ENCODE measurements at regions not wholly inside any gene's neighbourhood (a gene's known extent, or its start where the extent isn't known, plus 50 kb on each side); places are given as distances from the start of the nearest gene placed in this dataset.

DNA sequence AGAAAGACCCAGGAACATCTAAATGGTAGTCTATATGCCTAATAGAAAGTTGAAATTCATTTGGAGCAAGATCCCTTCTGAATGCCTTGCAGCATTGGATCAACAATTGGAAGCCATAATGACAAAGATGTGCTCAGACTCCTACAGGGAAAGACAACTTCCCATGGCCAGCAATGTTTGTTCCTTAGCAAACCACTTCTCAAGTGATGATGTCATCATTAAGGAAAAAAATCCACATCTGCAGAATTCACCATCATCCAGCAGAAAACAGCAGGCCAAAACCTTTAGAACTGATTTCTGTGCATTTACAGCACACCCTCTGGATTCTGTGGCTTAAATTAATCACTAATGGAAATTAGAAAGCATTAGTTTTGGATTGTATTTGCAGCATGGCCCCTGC lies 82.4 kb upstream of the ZIC3 start:
- in situ Hi-C loops (cut with MboI; ENCODE audit: low pct_unique_long_range_greater_than_20kb, low sequenced_read_pairs, unreplicated experiment): no loop called here
- no peak for DNase-seq (ENCODE audit: low spot score)

DNA sequence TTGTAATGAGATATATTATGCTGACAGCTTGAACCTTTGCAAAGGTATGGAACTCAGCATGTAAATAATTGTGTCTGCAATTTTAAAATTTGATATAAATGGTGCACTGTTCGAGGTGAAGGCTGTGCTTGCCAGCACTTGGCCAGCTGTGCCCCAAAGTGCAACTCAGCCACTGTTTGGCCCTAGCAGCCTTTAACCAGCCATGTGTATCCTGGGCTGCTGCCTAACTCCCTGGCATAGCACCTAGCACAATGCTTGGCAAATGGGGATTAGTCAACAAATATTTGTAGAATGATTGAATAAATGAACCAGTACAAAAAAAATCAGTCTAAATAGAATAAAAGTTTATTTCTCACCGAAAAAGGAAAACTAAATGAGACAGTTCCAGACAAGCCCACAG lies 83.8 kb upstream of the ZIC3 start:
- TF ChIP-seq, protein P1, sequence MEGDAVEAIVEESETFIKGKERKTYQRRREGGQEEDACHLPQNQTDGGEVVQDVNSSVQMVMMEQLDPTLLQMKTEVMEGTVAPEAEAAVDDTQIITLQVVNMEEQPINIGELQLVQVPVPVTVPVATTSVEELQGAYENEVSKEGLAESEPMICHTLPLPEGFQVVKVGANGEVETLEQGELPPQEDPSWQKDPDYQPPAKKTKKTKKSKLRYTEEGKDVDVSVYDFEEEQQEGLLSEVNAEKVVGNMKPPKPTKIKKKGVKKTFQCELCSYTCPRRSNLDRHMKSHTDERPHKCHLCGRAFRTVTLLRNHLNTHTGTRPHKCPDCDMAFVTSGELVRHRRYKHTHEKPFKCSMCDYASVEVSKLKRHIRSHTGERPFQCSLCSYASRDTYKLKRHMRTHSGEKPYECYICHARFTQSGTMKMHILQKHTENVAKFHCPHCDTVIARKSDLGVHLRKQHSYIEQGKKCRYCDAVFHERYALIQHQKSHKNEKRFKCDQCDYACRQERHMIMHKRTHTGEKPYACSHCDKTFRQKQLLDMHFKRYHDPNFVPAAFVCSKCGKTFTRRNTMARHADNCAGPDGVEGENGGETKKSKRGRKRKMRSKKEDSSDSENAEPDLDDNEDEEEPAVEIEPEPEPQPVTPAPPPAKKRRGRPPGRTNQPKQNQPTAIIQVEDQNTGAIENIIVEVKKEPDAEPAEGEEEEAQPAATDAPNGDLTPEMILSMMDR (IDR thresholded peaks at IDR 0.05; ENCODE audit: extremely low read depth, insufficient read depth, missing control alignments): no peak
- in situ Hi-C loops (cut with MboI; ENCODE audit: low pct_unique_long_range_greater_than_20kb, low sequenced_read_pairs, unreplicated experiment): no loop called here
- DNase-seq (ENCODE audit: low spot score): no peak

More for the DNA sequence above, 82.4 kb upstream of the ZIC3 start:
- TF ChIP-seq, protein P1 (IDR thresholded peaks at IDR 0.05; ENCODE audit: extremely low read depth, insufficient read depth, missing control alignments): no peak

DNA sequence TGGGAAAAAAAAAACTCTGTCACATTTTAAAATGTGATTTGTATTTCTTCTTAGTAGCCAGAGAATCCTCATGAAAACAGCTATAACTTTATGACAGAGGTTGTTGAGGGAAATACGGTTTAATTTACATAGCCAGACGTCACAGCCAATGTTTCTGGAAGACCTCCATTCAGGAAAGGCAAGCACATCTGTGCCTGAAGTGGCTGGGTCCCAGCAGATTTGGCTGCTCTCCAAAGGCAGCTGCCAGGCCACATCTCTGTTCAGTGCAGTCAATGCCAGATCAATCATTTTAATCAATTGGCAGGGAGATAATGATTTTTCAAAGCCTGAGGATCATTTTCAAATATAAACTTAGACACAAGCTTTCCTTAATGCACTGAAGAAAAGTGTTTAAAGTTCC lies 86.5 kb upstream of the ZIC3 start:
- TF ChIP-seq, protein P1 (IDR thresholded peaks at IDR 0.05; ENCODE audit: extremely low read depth, insufficient read depth, missing control alignments): no peak
- in situ Hi-C loops (cut with MboI; ENCODE audit: low pct_unique_long_range_greater_than_20kb, low sequenced_read_pairs, unreplicated experiment): no loop called here
- no peak for DNase-seq (ENCODE audit: low spot score)

DNA sequence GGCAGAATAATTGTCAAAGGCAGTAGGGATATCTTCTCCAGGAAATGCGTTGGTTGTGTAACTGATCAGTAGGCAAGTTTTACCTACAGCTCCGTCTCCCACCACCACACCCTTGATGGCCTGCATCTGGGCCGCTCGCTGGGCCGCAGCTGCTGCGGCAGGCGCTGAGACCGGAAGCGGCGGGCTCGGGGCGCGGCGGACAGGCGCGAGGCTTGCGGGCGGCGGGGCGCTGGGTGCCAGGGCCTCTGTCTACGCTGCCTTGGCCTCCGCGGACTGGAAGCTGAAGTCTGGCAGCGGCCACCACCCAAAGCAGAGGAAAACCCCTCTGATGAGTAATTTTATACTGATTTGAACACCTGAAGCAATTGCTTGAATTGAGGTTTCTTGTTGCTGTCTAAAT lies 124.2 kb upstream of the ZIC3 start:
- in situ Hi-C loops (cut with MboI; ENCODE audit: low pct_unique_long_range_greater_than_20kb, low sequenced_read_pairs, unreplicated experiment): no loop called here
- no peak for DNase-seq (ENCODE audit: low spot score)
- TF ChIP-seq, protein P1 (IDR thresholded peaks at IDR 0.05; ENCODE audit: extremely low read depth, insufficient read depth, missing control alignments): no peak

DNA sequence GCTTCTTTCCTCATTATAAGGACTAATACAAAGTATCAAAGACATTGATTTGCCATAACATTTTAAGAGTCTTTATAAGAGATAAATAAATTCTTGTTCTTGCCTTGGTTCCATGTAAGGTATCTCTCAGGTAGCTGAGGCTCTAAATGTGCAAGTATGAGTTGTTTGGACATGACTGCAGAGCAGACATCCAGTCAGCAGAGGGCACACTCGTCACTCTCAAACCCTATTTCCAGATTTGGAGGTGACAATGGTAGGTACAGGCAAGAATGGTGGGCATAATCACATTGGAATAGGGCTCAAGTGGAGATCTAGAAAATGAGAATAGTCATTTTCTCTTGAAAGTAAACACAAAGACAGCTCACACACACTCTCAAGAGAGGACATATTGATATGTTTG lies 133.3 kb upstream of the ZIC3 start:
- peak; percentile 65 for DNase-seq (ENCODE audit: low spot score)
- in situ Hi-C loops (cut with MboI; ENCODE audit: low pct_unique_long_range_greater_than_20kb, low sequenced_read_pairs, unreplicated experiment): no loop called here
- TF ChIP-seq, protein P1 (IDR thresholded peaks at IDR 0.05; ENCODE audit: extremely low read depth, insufficient read depth, missing control alignments): peak; percentile 67

DNA sequence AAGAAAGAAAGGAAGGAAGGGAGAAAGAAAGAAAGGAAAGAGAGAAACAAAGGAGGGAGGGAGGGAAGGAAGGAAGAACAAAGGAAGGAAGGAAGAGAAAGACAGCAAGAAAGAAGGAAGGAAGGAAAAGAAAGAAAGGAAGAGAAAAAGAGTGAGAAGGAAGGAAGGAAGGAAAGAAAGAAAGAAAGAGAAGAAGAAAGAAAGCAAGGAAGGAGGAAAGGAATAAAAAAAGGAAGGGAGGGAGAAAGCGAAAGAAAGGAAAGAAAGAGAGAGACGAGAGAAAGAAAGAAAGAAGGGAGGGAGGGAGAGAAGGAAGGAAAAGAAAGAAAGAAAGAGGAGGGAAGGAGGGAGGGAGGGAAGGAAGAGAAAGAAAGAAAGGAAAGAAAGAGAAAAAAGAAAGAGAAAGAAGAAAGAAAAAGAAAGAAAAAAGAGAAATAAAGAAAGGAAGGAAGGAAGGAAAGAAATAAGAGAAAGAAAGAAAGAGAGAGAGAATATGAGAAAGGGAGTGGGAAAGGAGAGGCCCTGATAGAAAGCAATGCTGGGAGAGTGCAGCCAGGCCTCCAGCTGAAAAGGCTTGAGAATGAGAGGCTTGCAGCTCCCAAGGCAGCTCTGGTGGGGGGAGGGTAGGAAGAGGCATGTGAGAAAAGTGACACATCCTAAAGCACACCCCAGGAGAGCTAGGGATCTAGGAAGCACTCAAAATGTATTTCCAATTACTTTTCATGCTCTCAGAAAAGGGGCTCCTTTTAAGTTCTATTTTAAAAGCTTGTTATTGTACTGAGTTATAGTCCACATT lies 134.0 kb upstream of the ZIC3 start:
- in situ Hi-C loops (cut with MboI; ENCODE audit: low pct_unique_long_range_greater_than_20kb, low sequenced_read_pairs, unreplicated experiment): no loop called here
- no peak for DNase-seq (ENCODE audit: low spot score)
- TF ChIP-seq, protein P1 (IDR thresholded peaks at IDR 0.05; ENCODE audit: extremely low read depth, insufficient read depth, missing control alignments): no peak
